GM12878 (cell line): ENCODE measurements at regions not wholly inside any gene's neighbourhood (a gene's known extent, or its start where the extent isn't known, plus 50 kb on each side); places are given as distances from the start of the nearest gene placed in this dataset.

Source experiments
- ATAC-seq: fragments of 200-7000 bp; cut with Tn5 transposase; 3 replicates; pipeline ENCODE4 v1.9.1; 2020; ENCODE audit warnings: mild to moderate bottlenecking, moderate library complexity
- BruUV-seq: library from RNA; stranded (reverse); fragments of 400-500 nt; replicated peaks from 2 replicates; lab custom pipeline; 2021; lab: Mats Ljungman, UMichigan
- CTCF ChIA-PET: fragments of 300-600 bp; sonication (Branson Sonifier 250); formaldehyde crosslinking; extraction: SDS; loops from one replicate; lab custom pipeline; 2021; ENCODE audit warnings: inconsistent platforms; lab: Yijun Ruan, JAX
- POLR2A ChIA-PET: fragments of 350-600 bp; formaldehyde crosslinking; extraction: SDS; loops from one replicate; lab custom pipeline; 2021; ENCODE audit warnings: inconsistent platforms; lab: Charles Lee
- RAD21 ChIA-PET: fragments of 300-600 bp; sonication (Branson Sonifier 250); formaldehyde crosslinking; loops from one replicate; lab custom pipeline; 2023; ENCODE audit warnings: antibody characterized with exemption; ENCODE audit not compliant: unreplicated experiment; lab: Charles Lee
- SMC1A ChIA-PET: fragments of 300-600 bp; sonication (Branson Sonifier 250); formaldehyde crosslinking; loops from one replicate; lab custom pipeline; 2023; ENCODE audit not compliant: unreplicated experiment, uncharacterized antibody; lab: Charles Lee
- DNase-seq: peaks from one replicate; pipeline ENCODE4 v3.0.0-alpha.2; 2011; ENCODE audit warnings: low read depth, low spot score
- FAIRE-seq: peaks from 3 replicates; lab custom pipeline; 2011; peaks lifted over from hg19 to GRCh38; lab: Jason Lieb, UNC
- H2AFZ ChIP-seq: 2 replicates; pipeline ENCODE4 v1.6.0; 2011; ENCODE audit warnings: low read depth, low read length, control low read depth; ENCODE audit not compliant: control insufficient read depth
- H3K27ac ChIP-seq: 2 replicates; pipeline ENCODE4 v1.5.1; 2011; ENCODE audit warnings: control low read depth; ENCODE audit not compliant: control insufficient read depth, insufficient read depth
- H3K27me3 ChIP-seq, 2 experiments: replicated peaks in 1 of 2; 2 replicates each; pipeline versions ENCODE4 v1.6.0 to v1.6.1; 2011; ENCODE audit warnings: low read length in 1 of 2; ENCODE audit not compliant: control insufficient read depth in 2 of 2, insufficient read depth in 2 of 2
- H3K36me3 ChIP-seq, 2 experiments: 2 replicates each; pipeline ENCODE4 v1.5.1; 2011; ENCODE audit warnings: low read length in 1 of 2; ENCODE audit not compliant: control insufficient read depth in 2 of 2, insufficient read depth in 2 of 2
- H3K4me1 ChIP-seq: 2 replicates; pipeline ENCODE4 v1.6.1; 2011; ENCODE audit warnings: mild to moderate bottlenecking, low read length, moderate library complexity, mixed read lengths; ENCODE audit not compliant: control insufficient read depth, insufficient read depth
- H3K4me2 ChIP-seq: 2 replicates; pipeline ENCODE4 v1.6.0; 2011; ENCODE audit warnings: control low read depth; ENCODE audit not compliant: control insufficient read depth, insufficient read depth
- H3K4me3 ChIP-seq: fragments of 200-600 bp; sonication (generic); 2 replicates; pipeline ENCODE4 v1.5.1; 2016
- H3K79me2 ChIP-seq: 2 replicates; pipeline ENCODE4 v1.6.0; 2011; ENCODE audit warnings: low read length; ENCODE audit not compliant: control insufficient read depth, insufficient read depth
- H3K9ac ChIP-seq: 2 replicates; pipeline ENCODE4 v1.8.0; 2011; ENCODE audit warnings: low read length, control low read depth, mixed read lengths; ENCODE audit not compliant: control insufficient read depth, insufficient read depth
- H3K9me3 ChIP-seq: replicated peaks from 3 replicates; pipeline ENCODE4 v1.5.1; 2011; ENCODE audit warnings: mild to moderate bottlenecking, low read length; ENCODE audit not compliant: control insufficient read depth, insufficient read depth
- H4K20me1 ChIP-seq: 2 replicates; pipeline ENCODE4 v1.6.0; 2011; ENCODE audit not compliant: control insufficient read depth, insufficient read depth
- CBFB ChIP-seq: IDR thresholded peaks from 2 replicates; pipeline ENCODE4 v1.6.1; 2016; ENCODE audit warnings: antibody characterized with exemption, low read depth
- HDAC2 ChIP-seq: fragments of 200-600 bp; sonication (generic); IDR thresholded peaks from 2 replicates; pipeline ENCODE4 v1.6.1; 2017
- IKZF2 ChIP-seq, 2 experiments: fragments of 450-650 bp; IDR thresholded peaks; 2 replicates each; pipeline ENCODE4 v1.6.1; 2017; ENCODE audit warnings: mild to moderate bottlenecking in 2 of 2, moderate library complexity in 2 of 2
- NR2C1 ChIP-seq: fragments of 450-650 bp; IDR thresholded peaks from 2 replicates; pipeline ENCODE4 v1.6.1; 2017; ENCODE audit warnings: antibody characterized with exemption, mild to moderate bottlenecking, moderate library complexity
- POU2F2 ChIP-seq: IDR thresholded peaks from 3 replicates; pipeline ENCODE4 v1.6.1; 2011; ENCODE audit warnings: low read depth, mild to moderate bottlenecking, low read length, borderline replicate concordance
- RFX5 ChIP-seq: IDR thresholded peaks from 2 replicates; pipeline ENCODE4 v1.6.1; 2011; ENCODE audit warnings: low read depth, low read length, improper control_type of control experiment
- SIN3A ChIP-seq: IDR thresholded peaks from 2 replicates; pipeline ENCODE4 v1.6.1; 2012; ENCODE audit warnings: low read depth, low read length, improper control_type of control experiment
- SIX5 ChIP-seq: IDR thresholded peaks from 2 replicates; pipeline ENCODE4 v1.6.1; 2011; ENCODE audit warnings: mild to moderate bottlenecking, low read depth, low read length, moderate library complexity; ENCODE audit not compliant: severe bottlenecking
- SP1 ChIP-seq: IDR thresholded peaks from one replicate; pipeline ENCODE4 v1.6.1; 2011; ENCODE audit warnings: low read depth, low read length
- TAF1 ChIP-seq: IDR thresholded peaks from 2 replicates; pipeline ENCODE4 v1.6.1; 2011; ENCODE audit warnings: mild to moderate bottlenecking, low read depth, low read length, borderline replicate concordance
- TCF7 ChIP-seq: IDR thresholded peaks from 2 replicates; pipeline ENCODE4 v1.6.1; 2014; ENCODE audit warnings: antibody characterized with exemption, borderline replicate concordance
- ZZZ3 ChIP-seq: IDR thresholded peaks from 2 replicates; pipeline ENCODE4 v1.6.1; 2011; ENCODE audit warnings: low read depth; ENCODE audit not compliant: control insufficient read depth, insufficient read length
- WGBS: methylation state at CpG from one replicate; pipeline ENCODE4 v1.1.6; 2016; ENCODE audit warnings: low lambda C conversion rate; ENCODE audit not compliant: insufficient replicate concordance, insufficient coverage; ENCODE audit errors: missing lambda C conversion rate; 5-methylcytosine and 5-hydroxymethylcytosine counted together
- in situ Hi-C: fragments of 300-500 bp; cut with MboI; formaldehyde crosslinking; loops from 9 replicates; pipeline ENCODE4 v1.14.3; 2018; ENCODE audit warnings: mixed read lengths
- intact Hi-C: fragments of 100-400 bp; cut with micrococcal nuclease; formaldehyde crosslinking; loops from one replicate; pipeline ENCODE4 v1.14.2; 2022; ENCODE audit not compliant: unreplicated experiment
- TF ChIP-seq, protein P1 (sequence below): fragments of 450-650 bp; formaldehyde crosslinking; IDR thresholded peaks from 2 replicates; pipeline ENCODE4 v1.4.0; 2020; ENCODE audit warnings: mild to moderate bottlenecking, moderate library complexity
- TF ChIP-seq, protein P2 (sequence below), 3 experiments: IDR thresholded peaks in 2 of 3; conservative IDR thresholded peaks in 1 of 3; 2 replicates each; pipeline ENCODE4 v1.5.1; 2011; ENCODE audit warnings: low read depth in 3 of 3, low read length in 3 of 3, mild to moderate bottlenecking in 3 of 3, control low read depth in 2 of 3, moderate library complexity in 2 of 3, inconsistent platforms in 1 of 3, mixed read lengths in 1 of 3; ENCODE audit not compliant: control insufficient read depth in 2 of 3, insufficient read depth in 1 of 3; ENCODE audit errors: extremely low read depth in 1 of 3
- TF ChIP-seq, protein P3 (sequence below): IDR thresholded peaks from 2 replicates; pipeline ENCODE4 v1.6.1; 2011; ENCODE audit warnings: mild to moderate bottlenecking, low read depth, low read length, moderate library complexity; ENCODE audit not compliant: insufficient replicate concordance
- TF ChIP-seq, protein P4 (sequence below): fragments of 450-650 bp; IDR thresholded peaks from 2 replicates; pipeline ENCODE4 v1.6.1; 2017; ENCODE audit warnings: mild to moderate bottlenecking, low read depth, inconsistent platforms; ENCODE audit not compliant: poor library complexity, severe bottlenecking

DNA sequence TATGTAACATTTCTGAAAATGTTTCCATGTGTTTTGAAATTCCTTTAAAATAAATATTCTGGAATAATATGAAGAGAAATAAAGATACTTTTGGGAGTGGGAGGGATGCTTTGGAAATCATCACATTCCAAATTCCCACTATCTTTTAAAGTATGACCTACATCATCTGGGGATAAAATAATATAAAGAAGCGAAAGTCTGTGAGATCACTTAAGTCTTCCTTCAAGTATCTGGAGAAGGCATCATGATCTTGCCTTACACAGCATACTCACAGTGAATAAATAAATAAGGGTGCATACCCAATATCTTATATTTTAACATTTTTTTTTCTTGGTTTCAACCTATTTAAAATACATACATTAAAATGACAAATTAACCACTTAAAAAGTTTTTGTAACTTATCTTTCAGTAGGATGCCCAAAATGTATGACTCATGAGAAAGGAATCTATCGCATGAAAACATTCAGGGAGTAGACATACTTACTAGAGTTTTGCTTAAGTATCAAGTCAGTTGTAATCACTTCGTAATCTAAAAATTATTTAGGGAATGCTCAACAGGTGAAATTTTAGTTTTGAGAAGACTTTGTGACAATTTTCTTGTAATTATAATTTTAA lies 248.3 kb upstream of the COL3A1 start:
- no peaks in the 10 kb centered on the region for H3K79me2 ChIP-seq
- no peaks in the 10 kb centered on the region for H3K4me1 ChIP-seq
- intact Hi-C loops (no loop called here), in situ Hi-C loops (no loop called here)
- RAD21 ChIA-PET = no interaction called here
- no peak overlapping the region for H3K4me3 ChIP-seq
- 0% methylated on average over 3 of the region's 3 CpGs for WGBS
- H4K20me1 ChIP-seq = no peaks in the 10 kb centered on the region
- no peak overlapping the region for H3K4me2 ChIP-seq
- CTCF ChIA-PET = no interaction called here
- H3K9me3 ChIP-seq = no peaks in the 10 kb centered on the region
- no peak overlapping the region for H3K9ac ChIP-seq
- POLR2A ChIA-PET = no interaction called here
- no peak overlapping the region for H3K27ac ChIP-seq
- SMC1A ChIA-PET = no interaction called here
- ATAC-seq (no peak), DNase-seq (no peak), FAIRE-seq (no peak)
- BruUV-seq = no TSS peak
- H2AFZ ChIP-seq = no peak overlapping the region
- H3K27me3 ChIP-seq = no peaks in the 10 kb centered on the region
- no peaks in the 10 kb centered on the region for H3K36me3 ChIP-seq
- TF ChIP-seq, protein P1, sequence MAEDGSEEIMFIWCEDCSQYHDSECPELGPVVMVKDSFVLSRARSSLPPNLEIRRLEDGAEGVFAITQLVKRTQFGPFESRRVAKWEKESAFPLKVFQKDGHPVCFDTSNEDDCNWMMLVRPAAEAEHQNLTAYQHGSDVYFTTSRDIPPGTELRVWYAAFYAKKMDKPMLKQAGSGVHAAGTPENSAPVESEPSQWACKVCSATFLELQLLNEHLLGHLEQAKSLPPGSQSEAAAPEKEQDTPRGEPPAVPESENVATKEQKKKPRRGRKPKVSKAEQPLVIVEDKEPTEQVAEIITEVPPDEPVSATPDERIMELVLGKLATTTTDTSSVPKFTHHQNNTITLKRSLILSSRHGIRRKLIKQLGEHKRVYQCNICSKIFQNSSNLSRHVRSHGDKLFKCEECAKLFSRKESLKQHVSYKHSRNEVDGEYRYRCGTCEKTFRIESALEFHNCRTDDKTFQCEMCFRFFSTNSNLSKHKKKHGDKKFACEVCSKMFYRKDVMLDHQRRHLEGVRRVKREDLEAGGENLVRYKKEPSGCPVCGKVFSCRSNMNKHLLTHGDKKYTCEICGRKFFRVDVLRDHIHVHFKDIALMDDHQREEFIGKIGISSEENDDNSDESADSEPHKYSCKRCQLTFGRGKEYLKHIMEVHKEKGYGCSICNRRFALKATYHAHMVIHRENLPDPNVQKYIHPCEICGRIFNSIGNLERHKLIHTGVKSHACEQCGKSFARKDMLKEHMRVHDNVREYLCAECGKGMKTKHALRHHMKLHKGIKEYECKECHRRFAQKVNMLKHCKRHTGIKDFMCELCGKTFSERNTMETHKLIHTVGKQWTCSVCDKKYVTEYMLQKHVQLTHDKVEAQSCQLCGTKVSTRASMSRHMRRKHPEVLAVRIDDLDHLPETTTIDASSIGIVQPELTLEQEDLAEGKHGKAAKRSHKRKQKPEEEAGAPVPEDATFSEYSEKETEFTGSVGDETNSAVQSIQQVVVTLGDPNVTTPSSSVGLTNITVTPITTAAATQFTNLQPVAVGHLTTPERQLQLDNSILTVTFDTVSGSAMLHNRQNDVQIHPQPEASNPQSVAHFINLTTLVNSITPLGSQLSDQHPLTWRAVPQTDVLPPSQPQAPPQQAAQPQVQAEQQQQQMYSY (CRISPR knock-in tag) = no peak
- TF ChIP-seq RFX5 (no peak), NR2C1 (no peak), IKZF2 (IDR thresholded peaks at IDR 0.05) (no peak), POU2F2 (no peak), CBFB (no peak), SIN3A (no peak), SIX5 (no peak), TAF1 (no peak), ZZZ3 (no peak), TCF7 (no peak), HDAC2 (no peak), SP1 (no peak)
- TF ChIP-seq, protein P2, sequence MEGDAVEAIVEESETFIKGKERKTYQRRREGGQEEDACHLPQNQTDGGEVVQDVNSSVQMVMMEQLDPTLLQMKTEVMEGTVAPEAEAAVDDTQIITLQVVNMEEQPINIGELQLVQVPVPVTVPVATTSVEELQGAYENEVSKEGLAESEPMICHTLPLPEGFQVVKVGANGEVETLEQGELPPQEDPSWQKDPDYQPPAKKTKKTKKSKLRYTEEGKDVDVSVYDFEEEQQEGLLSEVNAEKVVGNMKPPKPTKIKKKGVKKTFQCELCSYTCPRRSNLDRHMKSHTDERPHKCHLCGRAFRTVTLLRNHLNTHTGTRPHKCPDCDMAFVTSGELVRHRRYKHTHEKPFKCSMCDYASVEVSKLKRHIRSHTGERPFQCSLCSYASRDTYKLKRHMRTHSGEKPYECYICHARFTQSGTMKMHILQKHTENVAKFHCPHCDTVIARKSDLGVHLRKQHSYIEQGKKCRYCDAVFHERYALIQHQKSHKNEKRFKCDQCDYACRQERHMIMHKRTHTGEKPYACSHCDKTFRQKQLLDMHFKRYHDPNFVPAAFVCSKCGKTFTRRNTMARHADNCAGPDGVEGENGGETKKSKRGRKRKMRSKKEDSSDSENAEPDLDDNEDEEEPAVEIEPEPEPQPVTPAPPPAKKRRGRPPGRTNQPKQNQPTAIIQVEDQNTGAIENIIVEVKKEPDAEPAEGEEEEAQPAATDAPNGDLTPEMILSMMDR (IDR thresholded peaks at IDR 0.05 in 2 of 3, conservative IDR thresholded peaks at IDR 0.05 in 1 of 3; ENCODE audit: control insufficient read depth in 2 of 3, extremely low read depth in 1 of 3, insufficient read depth in 1 of 3, low read depth in 3 of 3, low read length in 3 of 3) = no peak
- TF ChIP-seq, protein P3, sequence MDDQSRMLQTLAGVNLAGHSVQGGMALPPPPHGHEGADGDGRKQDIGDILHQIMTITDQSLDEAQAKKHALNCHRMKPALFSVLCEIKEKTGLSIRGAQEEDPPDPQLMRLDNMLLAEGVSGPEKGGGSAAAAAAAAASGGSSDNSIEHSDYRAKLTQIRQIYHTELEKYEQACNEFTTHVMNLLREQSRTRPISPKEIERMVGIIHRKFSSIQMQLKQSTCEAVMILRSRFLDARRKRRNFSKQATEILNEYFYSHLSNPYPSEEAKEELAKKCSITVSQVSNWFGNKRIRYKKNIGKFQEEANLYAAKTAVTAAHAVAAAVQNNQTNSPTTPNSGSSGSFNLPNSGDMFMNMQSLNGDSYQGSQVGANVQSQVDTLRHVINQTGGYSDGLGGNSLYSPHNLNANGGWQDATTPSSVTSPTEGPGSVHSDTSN = no peak
- TF ChIP-seq, protein P4, sequence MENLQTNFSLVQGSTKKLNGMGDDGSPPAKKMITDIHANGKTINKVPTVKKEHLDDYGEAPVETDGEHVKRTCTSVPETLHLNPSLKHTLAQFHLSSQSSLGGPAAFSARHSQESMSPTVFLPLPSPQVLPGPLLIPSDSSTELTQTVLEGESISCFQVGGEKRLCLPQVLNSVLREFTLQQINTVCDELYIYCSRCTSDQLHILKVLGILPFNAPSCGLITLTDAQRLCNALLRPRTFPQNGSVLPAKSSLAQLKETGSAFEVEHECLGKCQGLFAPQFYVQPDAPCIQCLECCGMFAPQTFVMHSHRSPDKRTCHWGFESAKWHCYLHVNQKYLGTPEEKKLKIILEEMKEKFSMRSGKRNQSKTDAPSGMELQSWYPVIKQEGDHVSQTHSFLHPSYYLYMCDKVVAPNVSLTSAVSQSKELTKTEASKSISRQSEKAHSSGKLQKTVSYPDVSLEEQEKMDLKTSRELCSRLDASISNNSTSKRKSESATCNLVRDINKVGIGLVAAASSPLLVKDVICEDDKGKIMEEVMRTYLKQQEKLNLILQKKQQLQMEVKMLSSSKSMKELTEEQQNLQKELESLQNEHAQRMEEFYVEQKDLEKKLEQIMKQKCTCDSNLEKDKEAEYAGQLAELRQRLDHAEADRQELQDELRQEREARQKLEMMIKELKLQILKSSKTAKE = no peak
